ENCODE measurements at regions not wholly inside any gene's neighbourhood (a gene's known extent, or its start where the extent isn't known, plus 50 kb on each side); places are given as distances from the start of the nearest gene placed in this dataset.

- no peak for DNase-seq
- no peaks in the 10 kb centered on the region for H3K4me1 ChIP-seq
- no peaks in the 10 kb centered on the region for H3K36me3 ChIP-seq
- H3K9me3 ChIP-seq, result no peaks in the 10 kb centered on the region
- no peak overlapping the region for H3K4me3 ChIP-seq
- no peak for TF ChIP-seq POLR2A (IDR thresholded peaks at IDR 0.05)
- TF ChIP-seq CTCF (IDR thresholded peaks at IDR 0.05), result no peak
- intact Hi-C loops (cut with DNase I; ENCODE audit: low total_unique reads), result no loop called here
- H3K27me3 ChIP-seq, result no peaks in the 10 kb centered on the region
- no peak overlapping the region for H3K27ac ChIP-seq
Measured at GRCh38 chr3:94704467-94704866, 641.6 kb downstream of the NSUN3 start.

GRCh38 chr3:94709249-94709902 lies 646.5 kb downstream of the NSUN3 start:
- H3K4me1 ChIP-seq, result no peaks in the 10 kb centered on the region
- no peak overlapping the region for H3K27ac ChIP-seq
- TF ChIP-seq CTCF (IDR thresholded peaks at IDR 0.05), result no peak
- TF ChIP-seq POLR2A (IDR thresholded peaks at IDR 0.05), result no peak
- no peak overlapping the region for H3K4me3 ChIP-seq
- intact Hi-C loops (cut with DNase I; ENCODE audit: low total_unique reads), result no loop called here
- no peaks in the 10 kb centered on the region for H3K27me3 ChIP-seq
- H3K9me3 ChIP-seq, result no peaks in the 10 kb centered on the region
- DNase-seq, result no peak
- H3K36me3 ChIP-seq, result no peaks in the 10 kb centered on the region

GRCh38 chr3:94714194-94714593 lies 651.3 kb downstream of the NSUN3 start:
- intact Hi-C loops (cut with DNase I; ENCODE audit: low total_unique reads), result no loop called here
- Histone ChIP-seq H3K27me3 (no peaks in the 10 kb centered on the region), H3K36me3 (no peaks in the 10 kb centered on the region), H3K4me3 (no peak overlapping the region), H3K9me3 (no peaks in the 10 kb centered on the region), H3K27ac (no peak overlapping the region), H3K4me1 (no peaks in the 10 kb centered on the region)
- no peak for DNase-seq
- no peak for TF ChIP-seq POLR2A (IDR thresholded peaks at IDR 0.05)
- TF ChIP-seq CTCF (IDR thresholded peaks at IDR 0.05), result no peak

GRCh38 chr3:94716326-94717018 lies 653.6 kb downstream of the NSUN3 start:
- intact Hi-C loops (cut with DNase I; ENCODE audit: low total_unique reads), result no loop called here

More at GRCh38 chr3:94716326-94717018, 653.6 kb downstream of the NSUN3 start:
- no peak for TF ChIP-seq CTCF (IDR thresholded peaks at IDR 0.05)
- TF ChIP-seq POLR2A (IDR thresholded peaks at IDR 0.05), result no peak
- Histone ChIP-seq H3K4me1 (no peaks in the 10 kb centered on the region), H3K27ac (no peak overlapping the region), H3K36me3 (no peaks in the 10 kb centered on the region), H3K4me3 (no peak overlapping the region), H3K27me3 (no peaks in the 10 kb centered on the region), H3K9me3 (no peaks in the 10 kb centered on the region)
- no peak for DNase-seq
